ENCODE measurements at regions not wholly inside any gene's neighbourhood (a gene's known extent, or its start where the extent isn't known, plus 50 kb on each side); places are given as distances from the start of the nearest gene placed in this dataset.

DNA sequence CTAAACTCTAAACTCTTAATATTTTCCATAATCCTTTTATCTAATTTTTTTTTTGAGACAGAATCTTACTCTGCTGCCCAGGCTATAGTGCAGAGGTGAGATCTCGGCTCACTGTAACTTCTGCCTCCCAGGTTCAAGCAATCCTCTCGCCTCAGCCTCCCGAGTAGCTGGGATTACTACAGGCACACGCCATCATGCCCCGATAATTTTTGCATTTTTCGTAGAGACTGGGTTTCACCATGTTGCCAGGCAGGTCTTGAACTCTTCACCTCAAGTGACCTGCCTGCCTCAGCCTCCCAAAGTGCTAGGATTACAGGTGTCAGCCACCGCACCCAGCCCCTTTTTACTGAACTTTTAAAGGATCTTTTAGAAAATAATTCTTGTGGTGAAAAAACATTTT lies 110.2 kb upstream of the PHF14 start:
- TF ChIP-seq POLR2A (IDR thresholded peaks at IDR 0.05) (no peak), POLR2AphosphoS5 (IDR thresholded peaks at IDR 0.05) (no peak), CTCF (IDR thresholded peaks at IDR 0.05) (no peak)
